Cardiac muscle cell (in vitro differentiated cells and primary cell): ENCODE measurements at regions not wholly inside any gene's neighbourhood (a gene's known extent, or its start where the extent isn't known, plus 50 kb on each side); places are given as distances from the start of the nearest gene placed in this dataset.

Experiments
- DNase-seq, 2 donors: peaks; one replicate each; pipeline versions ENCODE4 v3.0.0 to v3.0.0-alpha.2; 2010 to 2017; ENCODE audit warnings: low read depth in 1 of 2, low spot score in 1 of 2
- H3K27ac ChIP-seq: fragments of 200-600 bp; sonication (generic); 2 replicates; pipeline ENCODE4 v1.5.1; 2016
- H3K27me3 ChIP-seq: fragments of 200-600 bp; sonication (generic); 2 replicates; pipeline ENCODE4 v1.6.0; 2016; ENCODE audit warnings: control low read depth
- H3K36me3 ChIP-seq: fragments of 200-600 bp; sonication (generic); 2 replicates; pipeline ENCODE4 v1.5.1; 2016; ENCODE audit warnings: control low read depth
- H3K4me1 ChIP-seq: fragments of 200-600 bp; sonication (generic); 2 replicates; pipeline ENCODE4 v1.8.1; 2017; ENCODE audit warnings: low read depth, mild to moderate bottlenecking, mixed run types
- H3K4me3 ChIP-seq: fragments of 200-600 bp; sonication (generic); 2 replicates; pipeline ENCODE4 v1.5.1; 2016; ENCODE audit warnings: mild to moderate bottlenecking
- H3K9me3 ChIP-seq: fragments of 200-600 bp; sonication (generic); 2 replicates; pipeline ENCODE4 v1.5.1; 2017; ENCODE audit warnings: low read depth, mild to moderate bottlenecking, control low read depth
- TF ChIP-seq, protein P1 (sequence below): IDR thresholded peaks from 2 replicates; pipeline ENCODE4 v1.5.1; 2012; ENCODE audit warnings: low read depth, mild to moderate bottlenecking, low read length

DNA sequence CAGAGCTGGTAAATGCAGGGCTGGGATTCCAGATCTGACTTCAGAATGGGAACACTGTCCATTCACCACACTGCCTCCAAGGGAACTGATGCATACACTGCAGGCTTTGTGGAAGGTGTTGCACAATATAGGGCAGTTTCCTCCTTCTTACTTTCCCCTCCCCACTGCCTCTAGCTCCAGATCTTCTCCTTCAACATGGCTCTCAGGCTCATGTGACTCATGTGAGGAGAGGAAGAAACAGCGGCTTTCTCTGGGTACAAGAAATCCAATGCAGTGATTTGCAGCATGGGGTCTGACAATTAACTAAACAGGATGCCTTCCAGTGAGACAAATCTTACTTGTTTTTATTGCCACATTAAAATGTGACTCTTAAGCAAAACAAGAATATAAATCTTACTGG is 447.6 kb upstream of the CCDC196 start:
- Histone ChIP-seq H3K27ac (no peak overlapping the region), H3K27me3 (no peaks in the 10 kb centered on the region), H3K4me3 (no peak overlapping the region), H3K4me1 (no peaks in the 10 kb centered on the region), H3K9me3 (no peaks in the 10 kb centered on the region), H3K36me3 (no peaks in the 10 kb centered on the region)
- DNase-seq, result peak in 1 of 2 donors; percentile 97
- TF ChIP-seq, protein P1, sequence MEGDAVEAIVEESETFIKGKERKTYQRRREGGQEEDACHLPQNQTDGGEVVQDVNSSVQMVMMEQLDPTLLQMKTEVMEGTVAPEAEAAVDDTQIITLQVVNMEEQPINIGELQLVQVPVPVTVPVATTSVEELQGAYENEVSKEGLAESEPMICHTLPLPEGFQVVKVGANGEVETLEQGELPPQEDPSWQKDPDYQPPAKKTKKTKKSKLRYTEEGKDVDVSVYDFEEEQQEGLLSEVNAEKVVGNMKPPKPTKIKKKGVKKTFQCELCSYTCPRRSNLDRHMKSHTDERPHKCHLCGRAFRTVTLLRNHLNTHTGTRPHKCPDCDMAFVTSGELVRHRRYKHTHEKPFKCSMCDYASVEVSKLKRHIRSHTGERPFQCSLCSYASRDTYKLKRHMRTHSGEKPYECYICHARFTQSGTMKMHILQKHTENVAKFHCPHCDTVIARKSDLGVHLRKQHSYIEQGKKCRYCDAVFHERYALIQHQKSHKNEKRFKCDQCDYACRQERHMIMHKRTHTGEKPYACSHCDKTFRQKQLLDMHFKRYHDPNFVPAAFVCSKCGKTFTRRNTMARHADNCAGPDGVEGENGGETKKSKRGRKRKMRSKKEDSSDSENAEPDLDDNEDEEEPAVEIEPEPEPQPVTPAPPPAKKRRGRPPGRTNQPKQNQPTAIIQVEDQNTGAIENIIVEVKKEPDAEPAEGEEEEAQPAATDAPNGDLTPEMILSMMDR, result peak; percentile 59

- no peaks in the 10 kb centered on the region for H3K27me3 ChIP-seq
- no peaks in the 10 kb centered on the region for H3K36me3 ChIP-seq
- H3K4me1 ChIP-seq, result no peaks in the 10 kb centered on the region
- no peak overlapping the region for H3K4me3 ChIP-seq
- no peak overlapping the region for H3K27ac ChIP-seq
- H3K9me3 ChIP-seq, result no peaks in the 10 kb centered on the region
- TF ChIP-seq, protein P1, result no peak
- no peak for DNase-seq
Observed at GRCh38 chr14:66039495-66039894, 446.7 kb upstream of the CCDC196 start.

DNA sequence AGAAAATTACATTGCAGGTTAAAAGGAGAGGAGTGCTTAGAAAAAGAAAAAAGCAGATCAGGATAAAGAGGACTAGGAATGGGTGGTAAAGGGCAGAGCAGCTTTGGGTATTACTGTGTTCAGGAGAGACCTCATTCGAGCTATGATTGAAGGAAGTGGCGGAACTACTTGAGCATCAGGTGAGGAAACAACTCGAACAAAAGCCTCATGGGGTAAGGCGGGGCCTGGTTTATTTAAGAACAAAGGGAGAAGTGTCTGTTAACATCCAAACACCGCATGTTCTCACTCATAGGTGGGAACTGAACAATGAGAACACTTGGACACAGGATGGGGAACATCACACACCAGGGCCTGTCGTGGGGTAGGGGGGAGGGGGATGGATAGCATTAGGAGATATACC is 444.6 kb upstream of the CCDC196 start:
- no peak for DNase-seq
- TF ChIP-seq, protein P1, result no peak
- H3K27me3 ChIP-seq, result no peaks in the 10 kb centered on the region
- no peak overlapping the region for H3K27ac ChIP-seq
- no peaks in the 10 kb centered on the region for H3K36me3 ChIP-seq
- no peaks in the 10 kb centered on the region for H3K9me3 ChIP-seq
- H3K4me3 ChIP-seq, result no peak overlapping the region
- peaks cover 14% of the 10 kb centered on the region for H3K4me1 ChIP-seq

- no peaks in the 10 kb centered on the region for H3K9me3 ChIP-seq
- no peaks in the 10 kb centered on the region for H3K36me3 ChIP-seq
- peaks cover 19% of the 10 kb centered on the region for H3K4me1 ChIP-seq
- H3K4me3 ChIP-seq, result no peak overlapping the region
- peak in 1 of 2 donors; percentile 33 for DNase-seq
- H3K27me3 ChIP-seq, result no peaks in the 10 kb centered on the region
- TF ChIP-seq, protein P1, result no peak
- H3K27ac ChIP-seq, result no peak overlapping the region
Observed at GRCh38 chr14:66043921-66044320, 442.2 kb upstream of the CCDC196 start.

- peak; percentile 66 to 88 for DNase-seq
- H3K4me1 ChIP-seq, result peaks cover 19% of the 10 kb centered on the region
- H3K4me3 ChIP-seq, result no peak overlapping the region
- no peaks in the 10 kb centered on the region for H3K36me3 ChIP-seq
- no peaks in the 10 kb centered on the region for H3K27me3 ChIP-seq
- TF ChIP-seq, protein P1, result no peak
- no peaks in the 10 kb centered on the region for H3K9me3 ChIP-seq
- H3K27ac ChIP-seq, result peak overlapping the region; percentile 47
Observed at GRCh38 chr14:66045572-66046021, 440.6 kb upstream of the CCDC196 start.

- Histone ChIP-seq H3K27me3 (no peaks in the 10 kb centered on the region), H3K36me3 (no peaks in the 10 kb centered on the region), H3K4me1 (peaks cover 19% of the 10 kb centered on the region), H3K27ac (no peak overlapping the region), H3K4me3 (no peak overlapping the region), H3K9me3 (no peaks in the 10 kb centered on the region)
- peak in 1 of 2 donors; percentile 68 for DNase-seq
- TF ChIP-seq, protein P1, result no peak
Observed at GRCh38 chr14:66046035-66046434, 440.1 kb upstream of the CCDC196 start.
